ENCODE measurements at regions not wholly inside any gene's neighbourhood (a gene's known extent, or its start where the extent isn't known, plus 50 kb on each side); places are given as distances from the start of the nearest gene placed in this dataset.
A peak's percentile ranks its signal among the peaks of the same experiment; 100 is the strongest.

DNA sequence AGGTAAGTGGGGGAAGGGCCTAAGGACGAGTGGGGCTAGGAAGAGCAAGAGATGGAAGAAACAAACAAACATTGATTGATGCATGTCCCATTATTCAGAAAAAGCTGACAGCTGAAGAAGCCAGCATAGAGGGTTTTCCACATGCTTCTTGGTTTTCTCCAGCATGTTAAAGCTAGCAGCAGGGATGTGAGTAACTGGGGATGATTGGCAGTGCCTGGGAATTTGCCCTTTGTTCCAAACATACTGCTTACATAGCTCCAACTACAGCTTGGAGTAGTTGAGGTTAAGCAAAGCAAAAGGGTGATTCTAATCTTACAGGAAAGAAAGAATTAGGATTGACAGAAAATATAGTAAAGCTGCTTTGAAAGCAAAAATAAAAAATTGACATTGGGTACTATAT, 68.0 kb upstream of the IFNG-AS1 start:
- no peak for DNase-seq (ENCODE audit: low read depth in 1 of 2, low spot score in 2 of 2)
- CTCF ChIA-PET (ENCODE audit: partially characterized antibody) = interaction anchor here (0.9 to 6.2 kb wide), 4 partner anchors 12 to 567 kb away, joined by 3 to 28 read pairs (median 4); no protein-coding TSS in a partner anchor
- Histone ChIP-seq H3K9me3 (ENCODE audit: insufficient read depth in 2 of 2, low read depth in 1 of 2, low read length in 1 of 2) (no peaks in the 10 kb centered on the region), H2BK5ac (ENCODE audit: low read depth, low read length) (no peak overlapping the region), H4K5ac (ENCODE audit: insufficient read length, low read depth, low read length) (no peak overlapping the region), H3K27ac (ENCODE audit: low read depth, low read length) (no peak overlapping the region), H2BK20ac (ENCODE audit: low read length) (no peak overlapping the region), H4K20me1 (replicated peaks in 1 of 2; ENCODE audit: control insufficient read depth in 1 of 2, insufficient read depth in 2 of 2, low read length in 2 of 2) (no peaks in the 10 kb centered on the region), H2BK12ac (ENCODE audit: low read depth, low read length) (no peak overlapping the region), H2AK5ac (ENCODE audit: low read depth, low read length) (no peak overlapping the region), H3K9ac (replicated peaks in 1 of 4; ENCODE audit: extremely low read depth in 1 of 4, low read depth in 3 of 4, low read length in 3 of 4) (no peak overlapping the region), H2BK120ac (replicated peaks; ENCODE audit: low read depth, low read length) (no peak overlapping the region), H3K79me1 (ENCODE audit: low read depth, low read length) (no peaks in the 10 kb centered on the region), H3K27me3 (replicated peaks in 1 of 4; ENCODE audit: control insufficient read depth in 3 of 4, extremely low read depth in 1 of 4, insufficient read depth in 3 of 4, low read length in 3 of 4) (no peaks in the 10 kb centered on the region), H3K4ac (replicated peaks; ENCODE audit: insufficient read length, low read depth, low read length) (no peak overlapping the region), H3K79me2 (ENCODE audit: control insufficient read depth in 1 of 2, insufficient read depth in 2 of 2, low read length in 2 of 2) (no peaks in the 10 kb centered on the region), H3K14ac (ENCODE audit: insufficient read length) (no peak overlapping the region), H3K18ac (ENCODE audit: extremely low read depth, low read length) (no peak overlapping the region), H4K8ac (ENCODE audit: extremely low read depth, insufficient read depth, low read length) (no peak overlapping the region), H3K23ac (ENCODE audit: insufficient read length) (no peak overlapping the region), H2BK15ac (ENCODE audit: low read length) (no peak overlapping the region), H2AFZ (ENCODE audit: low read length) (peak overlapping the region; percentile 68; the same call in 1 of the 2 replicates), H3K23me2 (ENCODE audit: low read depth, low read length) (no peaks in the 10 kb centered on the region), H3K4me3 (ENCODE audit: extremely low read depth in 1 of 4, insufficient read depth in 2 of 4, low read depth in 3 of 4, low read length in 4 of 4) (no peak overlapping the region), H4K91ac (replicated peaks; ENCODE audit: insufficient read length, low read length) (peak overlapping the region; percentile 46), H3K4me2 (ENCODE audit: insufficient read depth in 1 of 2, low read depth in 2 of 2, low read length in 2 of 2) (peak overlapping the region in 1 of 2 experiments; percentile 11; a peak in 2 of 4 replicates), H3K4me1 (replicated peaks in 1 of 4; ENCODE audit: control insufficient read depth in 3 of 4, insufficient read depth in 4 of 4, low read length in 3 of 4) (peaks cover 6 to 17% (median 15%) of the 10 kb centered on the region in 4 experiments), H3K56ac (replicated peaks; ENCODE audit: insufficient read length, low read depth, low read length) (no peak overlapping the region), H3K36me3 (ENCODE audit: control insufficient read depth in 2 of 4, insufficient read depth in 4 of 4, low read length in 3 of 4) (no peaks in the 10 kb centered on the region)
- FAIRE-seq = no peak
- WGBS, 2 experiments (ENCODE audit: extremely low coverage in 1 of 2, insufficient coverage in 1 of 2, insufficient read length in 1 of 2, insufficient replicate concordance in 2 of 2, low coverage in 1 of 2, low lambda C conversion rate in 2 of 2, missing lambda C conversion rate in 1 of 2) = 43% methylated on average over 1 of the region's 1 CpG; no CpG with 5 or more reads in 1 of the 2 experiments
- TF ChIP-seq EP300 (IDR thresholded peaks at IDR 0.05; ENCODE audit: borderline replicate concordance in 1 of 2, low read depth in 2 of 2, low read length in 2 of 2) (no peak), TBP (IDR thresholded peaks at IDR 0.05; ENCODE audit: low read depth, low read length) (no peak), RAD21 (IDR thresholded peaks at IDR 0.05 in 1 of 2, conservative IDR thresholded peaks at IDR 0.05 in 1 of 2; ENCODE audit: low read depth in 2 of 2, low read length in 2 of 2) (no peak), GTF2F1 (IDR thresholded peaks at IDR 0.05; ENCODE audit: borderline replicate concordance, low read depth, low read length) (no peak), CEBPB (IDR thresholded peaks at IDR 0.05; ENCODE audit: low read depth, low read length) (no peak), BRCA1 (IDR thresholded peaks at IDR 0.05; ENCODE audit: low read depth, low read length) (no peak), BACH1 (IDR thresholded peaks at IDR 0.05; ENCODE audit: low read length) (no peak), MAFK (IDR thresholded peaks at IDR 0.05; ENCODE audit: low read depth, low read length) (no peak), SRF (IDR thresholded peaks at IDR 0.05; ENCODE audit: low read depth, low read length) (no peak), POLR2A (IDR thresholded peaks at IDR 0.05; ENCODE audit: control extremely low read depth in 1 of 2, low read depth in 2 of 2, low read length in 2 of 2) (no peak), PHF8 (conservative IDR thresholded peaks at IDR 0.05; ENCODE audit: low read depth, low read length) (no peak), CBX5 (IDR thresholded peaks at IDR 0.05; ENCODE audit: low read depth, low read length) (no peak), EGR1 (IDR thresholded peaks at IDR 0.05; ENCODE audit: borderline replicate concordance, low read depth, low read length) (no peak)
- TF ChIP-seq, protein P1, sequence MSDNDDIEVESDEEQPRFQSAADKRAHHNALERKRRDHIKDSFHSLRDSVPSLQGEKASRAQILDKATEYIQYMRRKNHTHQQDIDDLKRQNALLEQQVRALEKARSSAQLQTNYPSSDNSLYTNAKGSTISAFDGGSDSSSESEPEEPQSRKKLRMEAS (IDR thresholded peaks at IDR 0.05) = no peak
- POLR2A ChIA-PET (ENCODE audit: partially characterized antibody) = no interaction called here

Measured in H1 (cell line).